GM12878 (cell line): ENCODE measurements at regions not wholly inside any gene's neighbourhood (a gene's known extent, or its start where the extent isn't known, plus 50 kb on each side); places are given as distances from the start of the nearest gene placed in this dataset.

Experiments used
- ATAC-seq: fragments of 200-7000 bp; cut with Tn5 transposase; 3 replicates; pipeline ENCODE4 v1.9.1; 2020; ENCODE audit warnings: mild to moderate bottlenecking, moderate library complexity
- BruUV-seq: library from RNA; stranded (reverse); fragments of 400-500 nt; replicated peaks from 2 replicates; lab custom pipeline; 2021; lab: Mats Ljungman, UMichigan
- CTCF ChIA-PET: fragments of 300-600 bp; sonication (Branson Sonifier 250); formaldehyde crosslinking; extraction: SDS; loops from one replicate; lab custom pipeline; 2021; ENCODE audit warnings: inconsistent platforms; lab: Yijun Ruan, JAX
- POLR2A ChIA-PET: fragments of 350-600 bp; formaldehyde crosslinking; extraction: SDS; loops from one replicate; lab custom pipeline; 2021; ENCODE audit warnings: inconsistent platforms; lab: Charles Lee
- RAD21 ChIA-PET: fragments of 300-600 bp; sonication (Branson Sonifier 250); formaldehyde crosslinking; loops from one replicate; lab custom pipeline; 2023; ENCODE audit warnings: antibody characterized with exemption; ENCODE audit not compliant: unreplicated experiment; lab: Charles Lee
- SMC1A ChIA-PET: fragments of 300-600 bp; sonication (Branson Sonifier 250); formaldehyde crosslinking; loops from one replicate; lab custom pipeline; 2023; ENCODE audit not compliant: unreplicated experiment, uncharacterized antibody; lab: Charles Lee
- DNase-seq: peaks from one replicate; pipeline ENCODE4 v3.0.0-alpha.2; 2011; ENCODE audit warnings: low read depth, low spot score
- FAIRE-seq: peaks from 3 replicates; lab custom pipeline; 2011; peaks lifted over from hg19 to GRCh38; lab: Jason Lieb, UNC
- H2AFZ ChIP-seq: 2 replicates; pipeline ENCODE4 v1.6.0; 2011; ENCODE audit warnings: low read depth, low read length, control low read depth; ENCODE audit not compliant: control insufficient read depth
- H3K27ac ChIP-seq: 2 replicates; pipeline ENCODE4 v1.5.1; 2011; ENCODE audit warnings: control low read depth; ENCODE audit not compliant: control insufficient read depth, insufficient read depth
- H3K27me3 ChIP-seq, 2 experiments: replicated peaks in 1 of 2; 2 replicates each; pipeline versions ENCODE4 v1.6.0 to v1.6.1; 2011; ENCODE audit warnings: low read length in 1 of 2; ENCODE audit not compliant: control insufficient read depth in 2 of 2, insufficient read depth in 2 of 2
- H3K36me3 ChIP-seq, 2 experiments: 2 replicates each; pipeline ENCODE4 v1.5.1; 2011; ENCODE audit warnings: low read length in 1 of 2; ENCODE audit not compliant: control insufficient read depth in 2 of 2, insufficient read depth in 2 of 2
- H3K4me1 ChIP-seq: 2 replicates; pipeline ENCODE4 v1.6.1; 2011; ENCODE audit warnings: mild to moderate bottlenecking, low read length, moderate library complexity, mixed read lengths; ENCODE audit not compliant: control insufficient read depth, insufficient read depth
- H3K4me2 ChIP-seq: 2 replicates; pipeline ENCODE4 v1.6.0; 2011; ENCODE audit warnings: control low read depth; ENCODE audit not compliant: control insufficient read depth, insufficient read depth
- H3K4me3 ChIP-seq: fragments of 200-600 bp; sonication (generic); 2 replicates; pipeline ENCODE4 v1.5.1; 2016
- H3K79me2 ChIP-seq: 2 replicates; pipeline ENCODE4 v1.6.0; 2011; ENCODE audit warnings: low read length; ENCODE audit not compliant: control insufficient read depth, insufficient read depth
- H3K9ac ChIP-seq: 2 replicates; pipeline ENCODE4 v1.8.0; 2011; ENCODE audit warnings: low read length, control low read depth, mixed read lengths; ENCODE audit not compliant: control insufficient read depth, insufficient read depth
- H3K9me3 ChIP-seq: replicated peaks from 3 replicates; pipeline ENCODE4 v1.5.1; 2011; ENCODE audit warnings: mild to moderate bottlenecking, low read length; ENCODE audit not compliant: control insufficient read depth, insufficient read depth
- H4K20me1 ChIP-seq: 2 replicates; pipeline ENCODE4 v1.6.0; 2011; ENCODE audit not compliant: control insufficient read depth, insufficient read depth
- CTCF ChIP-seq, 3 experiments: IDR thresholded peaks in 2 of 3; conservative IDR thresholded peaks in 1 of 3; 2 replicates each; pipeline ENCODE4 v1.5.1; 2011; ENCODE audit warnings: low read depth in 3 of 3, low read length in 3 of 3, mild to moderate bottlenecking in 3 of 3, control low read depth in 2 of 3, moderate library complexity in 2 of 3, inconsistent platforms in 1 of 3, mixed read lengths in 1 of 3; ENCODE audit not compliant: control insufficient read depth in 2 of 3, insufficient read depth in 1 of 3; ENCODE audit errors: extremely low read depth in 1 of 3
- NR2C1 ChIP-seq: fragments of 450-650 bp; IDR thresholded peaks from 2 replicates; pipeline ENCODE4 v1.6.1; 2017; ENCODE audit warnings: antibody characterized with exemption, mild to moderate bottlenecking, moderate library complexity
- NR2C2 ChIP-seq: IDR thresholded peaks from 2 replicates; pipeline ENCODE4 v1.6.1; 2011; ENCODE audit warnings: borderline replicate concordance, low read depth; ENCODE audit not compliant: control insufficient read depth, insufficient read length
- PAX8 ChIP-seq: fragments of 450-650 bp; IDR thresholded peaks from 2 replicates; pipeline ENCODE4 v1.6.1; 2017; ENCODE audit warnings: mild to moderate bottlenecking, moderate library complexity
- RAD21 ChIP-seq: IDR thresholded peaks from 2 replicates; pipeline ENCODE4 v1.6.1; 2011; ENCODE audit warnings: mild to moderate bottlenecking, low read depth, low read length, moderate library complexity; ENCODE audit not compliant: insufficient read depth
- RBBP5 ChIP-seq: fragments of 200-600 bp; sonication (generic); conservative IDR thresholded peaks from 2 replicates; pipeline ENCODE4 v1.6.1; 2016
- SMC3 ChIP-seq: IDR thresholded peaks from 2 replicates; pipeline ENCODE4 v1.6.1; 2011; ENCODE audit warnings: low read length, improper control_type of control experiment, borderline replicate concordance
- WGBS: methylation state at CpG from one replicate; pipeline ENCODE4 v1.1.6; 2016; ENCODE audit warnings: low lambda C conversion rate; ENCODE audit not compliant: insufficient replicate concordance, insufficient coverage; ENCODE audit errors: missing lambda C conversion rate; 5-methylcytosine and 5-hydroxymethylcytosine counted together
- in situ Hi-C: fragments of 300-500 bp; cut with MboI; formaldehyde crosslinking; loops from 9 replicates; pipeline ENCODE4 v1.14.3; 2018; ENCODE audit warnings: mixed read lengths
- intact Hi-C: fragments of 100-400 bp; cut with micrococcal nuclease; formaldehyde crosslinking; loops from one replicate; pipeline ENCODE4 v1.14.2; 2022; ENCODE audit not compliant: unreplicated experiment

GRCh38 chr21:16330082-16330907, 600.5 kb downstream of the USP25 start:
- Histone ChIP-seq H3K36me3 (no peaks in the 10 kb centered on the region), H3K9me3 (no peaks in the 10 kb centered on the region), H3K4me3 (no peak overlapping the region), H3K79me2 (no peaks in the 10 kb centered on the region), H2AFZ (no peak overlapping the region), H4K20me1 (no peaks in the 10 kb centered on the region), H3K27ac (no peak overlapping the region), H3K4me1 (no peaks in the 10 kb centered on the region), H3K9ac (no peak overlapping the region), H3K4me2 (no peak overlapping the region), H3K27me3 (no peaks in the 10 kb centered on the region)
- CTCF ChIA-PET = interaction anchor here (0.6 to 2.8 kb wide), 14 partner anchors 9 to 446 kb away, joined by 3 to 10 read pairs (median 3); no protein-coding TSS in a partner anchor
- no peak for DNase-seq
- BruUV-seq = no TSS peak
- intact Hi-C loops = loop anchor here (1.0 to 10.0 kb wide), 2 partner anchors 248 to 435 kb away; no protein-coding TSS in a partner anchor
- ATAC-seq = peak; percentile 95
- RAD21 ChIA-PET = interaction anchor here (1.1 to 1.4 kb wide), 3 partner anchors 136 to 247 kb away, joined by 3 to 4 read pairs (median 3); no protein-coding TSS in a partner anchor
- WGBS = 4% methylated on average over 6 of the region's 6 CpGs
- no peak for FAIRE-seq
- in situ Hi-C loops = no loop called here
- POLR2A ChIA-PET = no interaction called here
- SMC1A ChIA-PET = interaction anchor here (0.5 to 2.4 kb wide), 5 partner anchors 19 to 1877 kb away, joined by 3 to 5 read pairs (median 3); no protein-coding TSS in a partner anchor
- TF ChIP-seq SMC3 = peak; percentile 74; the same call in 1 of the 2 replicates
- no peak for TF ChIP-seq RBBP5
- TF ChIP-seq PAX8 = no peak
- peak; percentile 54 to 66 (median 58); a peak in 5 of 6 replicates for TF ChIP-seq CTCF (IDR thresholded peaks at IDR 0.05 in 2 of 3, conservative IDR thresholded peaks at IDR 0.05 in 1 of 3; ENCODE audit: control insufficient read depth in 2 of 3, extremely low read depth in 1 of 3, insufficient read depth in 1 of 3, low read depth in 3 of 3, low read length in 3 of 3)
- TF ChIP-seq NR2C2 = no peak
- TF ChIP-seq NR2C1 = no peak
- peak; percentile 84 for TF ChIP-seq RAD21
